ENCODE measurements at regions not wholly inside any gene's neighbourhood (a gene's known extent, or its start where the extent isn't known, plus 50 kb on each side); places are given as distances from the start of the nearest gene placed in this dataset.

- TF ChIP-seq POLR2A (IDR thresholded peaks at IDR 0.05; ENCODE audit: low read depth, low read length) (no peak), POLR2AphosphoS5 (IDR thresholded peaks at IDR 0.05; ENCODE audit: low read depth, low read length) (no peak)
These were observed 337.6 kb downstream of the HNRNPD start for GRCh38 chr4:82036181-82036580.
